NB4 (cell line): ENCODE measurements at regions not wholly inside any gene's neighbourhood (a gene's known extent, or its start where the extent isn't known, plus 50 kb on each side); places are given as distances from the start of the nearest gene placed in this dataset.

Experiments
- CTCF ChIP-seq: IDR thresholded peaks from one replicate; pipeline ENCODE4 v1.5.1; 2012; ENCODE audit warnings: low read depth, low read length
- POLR2A ChIP-seq: IDR thresholded peaks from 2 replicates; pipeline ENCODE4 v1.6.1; 2011; ENCODE audit warnings: mild to moderate bottlenecking; ENCODE audit not compliant: insufficient read length; ENCODE audit errors: extremely low read depth

- TF ChIP-seq CTCF (no peak), POLR2A (no peak)
Observed at GRCh38 chr1:234985516-234986294, 142.9 kb downstream of the TOMM20 start.
